Limb (tissue), 2 donors: ENCODE measurements at regions not wholly inside any gene's neighbourhood (a gene's known extent, or its start where the extent isn't known, plus 50 kb on each side); places are given as distances from the start of the nearest gene placed in this dataset.

Experiments
- DNase-seq, 2 donors: peaks; one replicate each; pipeline ENCODE4 v3.0.0-alpha.2; 2016; ENCODE audit errors: extremely low spot score in 2 of 2

DNA sequence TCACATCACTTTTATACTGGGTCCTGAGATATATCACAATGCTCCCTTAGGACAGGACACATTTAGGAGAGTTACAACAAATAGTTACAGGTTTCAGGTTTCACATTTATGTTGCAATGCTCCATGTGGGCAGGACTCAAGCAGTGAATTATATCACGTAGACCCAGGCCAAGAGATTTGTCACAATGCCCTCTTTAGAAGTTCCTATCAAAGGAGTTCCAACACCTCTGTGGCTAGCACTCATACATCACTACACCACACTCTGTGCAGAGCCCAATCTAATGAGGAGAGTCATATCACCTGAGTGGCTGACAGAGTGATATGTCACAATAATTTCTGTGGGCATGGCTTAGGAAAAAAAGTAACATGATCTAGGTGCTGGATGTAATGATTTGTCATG is 1068.2 kb upstream of the AMELY start:
- no peak for DNase-seq

DNA sequence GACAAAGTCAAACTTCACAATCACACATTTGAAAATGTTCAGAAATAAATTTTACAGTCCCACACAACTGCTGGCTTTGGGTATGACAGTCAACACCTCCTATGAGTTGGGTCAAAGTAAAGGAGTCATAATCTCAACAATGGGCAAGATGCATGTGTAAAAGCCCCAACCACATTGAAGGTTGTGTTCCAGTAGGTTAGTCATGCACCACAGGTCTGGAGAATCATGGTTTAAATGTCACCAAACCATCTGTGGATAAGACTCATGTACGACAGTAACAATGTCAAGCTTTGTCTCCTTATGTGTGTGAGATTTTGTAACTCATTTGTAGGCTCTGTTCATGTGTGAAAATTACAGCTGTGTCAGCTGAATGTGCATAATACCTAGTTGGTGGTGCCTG is 1065.7 kb upstream of the AMELY start:
- no peak for DNase-seq

DNA sequence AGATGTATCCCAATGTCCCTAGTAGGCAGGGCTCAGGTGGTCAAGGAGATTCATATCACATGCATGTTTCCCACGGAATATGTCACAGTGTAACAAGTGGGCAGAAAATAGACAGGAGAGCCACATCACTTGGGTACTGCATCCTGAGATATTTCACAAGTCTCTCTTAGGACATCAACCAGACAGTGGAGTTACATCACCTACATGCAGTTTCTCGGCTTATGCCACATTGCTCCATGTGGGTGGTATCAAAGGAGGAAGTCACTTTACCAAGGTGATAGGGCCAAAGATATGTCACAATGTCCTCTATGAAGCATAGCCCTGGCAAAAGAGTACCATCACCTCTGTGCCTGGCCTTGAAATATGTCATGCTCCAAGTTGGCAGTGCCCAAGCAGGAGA is 1056.7 kb upstream of the AMELY start:
- DNase-seq = no peak

DNA sequence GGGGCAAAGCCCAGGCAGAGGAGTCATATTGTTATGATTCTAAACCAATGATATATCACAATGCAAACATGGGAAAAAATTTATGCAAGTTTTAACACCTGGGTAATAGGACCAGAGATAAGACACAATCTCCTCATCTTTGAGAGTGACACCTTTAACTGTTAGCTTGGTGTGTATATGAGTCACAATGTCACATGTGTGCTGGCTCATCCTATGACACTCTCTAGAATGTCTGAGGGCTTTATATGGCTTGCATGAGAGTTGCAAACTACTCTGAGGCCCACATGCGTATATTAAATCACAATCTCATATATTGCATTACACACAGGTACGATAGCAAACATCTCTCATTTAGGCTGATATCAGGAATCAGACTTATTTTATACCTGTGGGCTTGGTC is 1055.4 kb upstream of the AMELY start:
- DNase-seq = no peak

DNA sequence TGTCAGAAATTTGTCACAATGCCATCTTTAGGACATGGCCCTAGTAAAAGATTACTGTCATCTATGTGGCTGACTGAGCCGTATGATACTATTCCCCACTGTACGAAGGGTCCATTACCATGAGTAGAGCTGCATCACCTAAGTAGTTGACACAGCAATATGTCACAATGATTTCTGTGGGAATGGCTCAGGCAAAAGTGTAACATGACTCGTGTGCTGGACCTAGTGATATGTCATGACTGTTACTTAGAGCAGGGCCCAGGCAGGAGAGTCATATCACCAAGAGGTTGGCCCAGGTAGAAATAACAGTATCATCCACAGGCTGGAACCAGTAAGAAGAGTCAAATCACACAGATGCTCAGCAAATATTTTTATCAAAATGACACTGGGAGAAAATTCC is 1051.8 kb upstream of the AMELY start:
- DNase-seq = no peak

DNA sequence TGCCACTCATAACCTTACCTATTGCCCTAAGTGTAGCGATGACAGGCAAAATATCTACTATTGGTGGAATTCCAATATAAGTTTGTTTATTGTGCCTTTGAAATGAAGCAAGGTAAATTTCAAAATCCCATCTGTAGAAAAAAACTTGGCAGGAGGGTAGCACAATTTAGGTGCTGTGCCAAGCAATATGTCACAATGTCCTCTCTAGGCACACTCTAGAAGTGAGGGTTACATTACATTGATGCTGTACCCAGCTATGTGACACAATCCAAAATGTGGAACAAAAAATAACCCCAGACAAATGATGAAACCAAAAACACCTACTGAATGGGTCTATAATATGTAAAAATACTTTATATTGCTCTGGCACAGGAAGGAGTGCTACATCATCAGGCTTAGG is 1050.8 kb upstream of the AMELY start:
- no peak for DNase-seq

DNA sequence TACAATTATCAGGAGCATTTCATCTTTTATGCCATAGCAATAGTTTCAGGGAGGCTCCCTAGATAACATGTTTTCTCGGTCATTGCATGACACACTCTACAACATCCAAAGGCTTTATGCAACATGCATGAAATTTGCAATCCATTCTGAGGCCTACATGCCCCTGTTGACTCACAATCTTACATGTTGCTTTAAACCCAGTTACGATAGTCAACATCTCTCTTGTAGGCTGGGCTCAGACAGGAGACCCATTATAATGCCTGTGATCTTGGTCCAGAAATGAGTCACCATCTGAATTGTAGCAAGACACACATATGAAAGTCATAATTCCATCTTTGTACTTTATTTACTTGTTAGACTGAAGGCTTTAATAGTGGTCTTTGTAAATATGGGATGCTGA is 1050.3 kb upstream of the AMELY start:
- no peak for DNase-seq

DNA sequence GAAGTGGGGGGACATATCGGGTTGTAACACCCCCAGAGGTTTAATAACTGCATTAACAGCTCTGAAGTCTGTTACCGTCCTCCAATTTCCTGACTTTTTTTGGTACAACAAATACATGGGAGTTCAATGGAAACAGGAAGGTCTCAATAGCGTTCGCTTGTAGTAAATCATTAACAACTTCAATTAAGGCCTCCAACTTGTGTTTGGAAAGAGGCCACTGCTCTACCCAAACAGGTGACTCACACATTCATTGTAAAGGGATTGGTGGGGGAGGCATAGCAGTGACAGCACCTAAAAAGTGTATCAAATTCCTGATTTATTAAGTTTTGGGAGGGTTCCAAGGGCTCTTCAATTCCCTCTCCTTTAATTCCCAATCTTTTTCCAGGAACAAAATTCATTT is 1046.2 kb upstream of the AMELY start:
- DNase-seq = no peak

DNA sequence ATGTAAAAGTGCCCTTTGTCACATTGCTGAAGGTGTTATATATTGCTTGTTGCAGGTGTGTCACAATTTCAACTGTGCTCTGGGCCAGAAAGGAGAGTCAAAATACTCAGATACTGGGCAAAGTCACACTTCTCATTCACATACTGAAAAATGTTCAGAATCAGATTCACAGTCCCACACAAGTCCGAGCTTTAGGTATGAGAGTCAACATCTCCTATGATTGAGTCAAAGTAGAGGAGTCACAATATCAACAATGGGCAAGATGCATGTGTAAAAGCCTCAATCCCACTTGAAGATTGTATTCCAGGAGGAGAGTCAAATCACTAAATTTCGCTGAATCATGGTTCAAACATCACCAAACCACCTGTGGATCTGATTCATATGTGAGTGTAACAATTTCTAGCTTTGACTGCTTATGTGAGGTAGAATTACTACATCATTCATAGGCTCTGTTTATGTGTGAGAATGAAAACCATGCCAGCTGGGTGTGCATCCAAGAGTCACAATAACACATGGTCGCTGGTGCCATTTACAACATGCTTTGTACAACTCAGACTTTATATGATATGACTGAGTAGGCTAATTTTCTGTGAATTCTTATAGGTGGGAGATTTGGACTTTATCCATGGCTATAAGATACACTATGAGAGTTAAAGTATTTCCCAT is 1039.8 kb upstream of the AMELY start:
- no peak for DNase-seq

DNA sequence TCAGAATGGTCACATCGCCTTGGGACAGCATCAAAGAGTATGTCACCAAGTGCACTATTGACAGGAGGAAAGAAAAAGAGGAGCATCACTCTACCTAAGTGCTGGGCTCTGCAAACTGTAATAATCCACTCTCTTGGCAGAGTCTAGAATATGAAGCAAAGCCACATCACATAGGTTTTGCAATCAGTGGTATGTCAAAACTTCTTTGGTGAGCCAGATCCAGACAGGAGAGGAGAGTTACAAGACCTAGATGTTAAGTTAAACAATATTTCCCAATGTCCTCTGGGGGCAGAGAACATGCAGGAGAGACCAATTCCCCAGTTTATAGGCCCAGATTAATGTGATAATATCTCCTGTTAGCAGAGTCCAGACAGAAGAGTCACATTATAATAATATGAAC is 1032.6 kb upstream of the AMELY start:
- DNase-seq = no peak

DNA sequence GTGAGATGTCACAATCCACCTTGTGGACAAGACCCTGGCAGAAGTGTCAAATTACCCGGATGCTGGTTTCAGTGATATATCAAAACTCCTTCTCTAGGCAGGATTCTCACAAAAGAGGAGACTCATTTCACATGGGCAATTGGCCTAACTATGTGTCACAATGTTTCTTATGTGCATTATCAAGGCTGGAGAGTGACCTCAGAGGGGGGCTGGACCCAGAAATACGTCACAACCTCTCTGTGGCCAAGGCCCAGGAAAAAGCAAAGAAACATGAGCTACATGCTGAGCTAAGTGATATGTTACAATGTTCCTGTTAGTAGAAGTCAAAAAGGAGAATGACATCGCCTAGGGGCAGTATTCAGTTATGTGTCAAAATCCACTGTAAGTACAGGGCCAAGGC is 1031.2 kb upstream of the AMELY start:
- no peak for DNase-seq

DNA sequence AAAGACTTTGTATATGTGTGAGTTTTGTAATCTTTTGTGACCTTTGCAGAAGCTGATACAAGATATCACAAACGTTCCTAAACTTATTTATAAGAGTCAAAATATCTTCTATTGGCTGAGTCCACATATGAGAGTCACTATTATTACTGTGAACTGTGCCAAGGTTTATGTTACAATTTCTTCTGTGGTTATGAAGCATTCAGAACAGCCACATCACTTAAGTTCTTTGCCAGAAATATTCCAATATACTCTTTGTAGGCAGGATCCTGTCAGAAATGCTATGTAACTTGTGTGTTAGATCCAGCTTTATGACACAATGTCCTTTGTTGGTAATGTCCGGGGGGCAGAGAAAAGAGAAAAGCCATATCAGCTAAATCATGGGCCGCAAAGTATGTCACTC is 1030.3 kb upstream of the AMELY start:
- DNase-seq = no peak

DNA sequence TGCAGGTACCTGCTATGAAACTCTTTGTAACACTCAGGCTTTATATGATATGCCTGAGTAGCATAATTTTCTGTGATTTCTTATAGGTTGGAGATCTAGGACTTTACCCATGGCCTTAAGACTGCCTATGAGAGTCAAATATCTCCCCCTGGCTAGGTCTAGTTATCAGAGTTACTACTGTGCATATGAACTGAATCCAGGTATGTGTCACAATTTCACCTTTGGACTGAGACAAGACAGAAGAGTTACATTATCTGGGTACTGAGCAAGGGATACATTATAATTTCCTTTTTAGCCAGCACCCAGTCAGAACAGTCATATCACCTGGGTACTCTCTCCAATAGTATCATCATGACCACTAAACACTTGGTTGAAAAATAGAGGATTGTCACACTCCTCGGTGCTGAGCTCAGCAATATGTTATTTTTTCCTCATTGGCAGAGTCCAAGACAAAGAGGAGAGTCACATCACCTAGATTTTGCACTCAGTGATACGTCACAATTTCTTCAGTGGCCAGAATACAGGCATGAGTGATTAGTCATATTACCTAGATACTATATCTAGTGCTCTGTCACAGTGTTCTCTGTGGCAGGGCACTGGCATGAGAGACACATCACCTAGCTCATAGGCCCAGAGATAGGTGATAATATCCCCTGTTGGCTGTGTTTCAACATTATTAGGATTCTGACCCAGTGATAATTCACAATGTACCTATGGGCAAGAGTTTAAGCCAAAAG is 1027.6 kb upstream of the AMELY start:
- no peak for DNase-seq

DNA sequence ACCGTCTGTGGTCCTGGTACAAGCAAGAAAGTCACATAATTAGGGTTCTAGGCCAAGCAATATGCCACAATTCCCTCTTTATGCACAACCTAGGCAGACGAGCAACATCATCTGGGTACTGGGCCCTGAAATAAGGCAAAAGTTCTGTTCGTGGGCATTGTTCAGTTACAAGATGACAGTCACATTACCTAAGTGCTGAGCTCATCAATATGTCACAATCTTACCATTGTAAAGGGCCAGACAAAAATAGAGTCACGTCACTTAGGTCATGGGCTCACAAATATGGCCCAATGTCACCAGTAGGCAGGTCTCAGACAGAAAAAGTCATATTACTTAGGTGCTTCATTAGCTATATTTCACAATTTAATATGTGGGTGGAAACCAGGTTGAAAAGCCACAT is 1025.3 kb upstream of the AMELY start:
- no peak for DNase-seq

DNA sequence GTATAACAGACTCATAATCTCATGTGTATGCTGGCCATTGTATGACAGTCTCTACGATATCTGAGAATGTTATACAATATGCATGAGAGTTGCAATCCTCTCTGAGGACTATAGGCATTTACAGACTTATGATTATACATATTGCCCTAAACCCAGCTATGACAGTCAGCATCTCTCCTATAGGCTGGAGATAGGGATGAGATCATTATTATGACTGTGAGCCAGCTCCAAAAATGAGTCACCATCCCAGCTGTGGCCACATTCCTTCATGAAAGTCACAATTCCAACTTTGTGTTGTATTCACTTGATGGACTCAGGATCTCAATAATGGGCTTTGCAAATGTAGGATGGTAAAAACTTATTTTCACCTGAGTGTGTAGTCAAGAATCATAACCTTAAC is 1024.5 kb upstream of the AMELY start:
- peak in 1 of 2 donors; percentile 21 for DNase-seq

DNA sequence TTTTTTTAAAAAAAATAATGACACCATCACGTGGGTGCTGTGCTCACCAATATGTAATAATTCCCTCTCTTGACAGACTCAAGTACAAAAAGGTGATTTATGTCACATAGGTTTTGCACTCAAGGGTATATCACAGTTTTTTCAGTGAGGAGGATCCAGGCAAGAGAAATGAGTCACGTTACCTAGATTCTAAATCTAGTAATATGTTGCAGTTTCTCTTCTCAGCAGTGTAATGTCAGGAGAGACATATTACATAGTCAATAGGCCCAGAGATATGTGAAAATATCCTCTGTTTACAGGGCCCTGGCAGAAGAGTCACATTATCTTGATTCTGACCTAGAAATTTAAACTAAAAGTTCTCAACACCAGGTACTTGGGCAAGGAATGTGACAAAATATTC is 1024.1 kb upstream of the AMELY start:
- no peak for DNase-seq

DNA sequence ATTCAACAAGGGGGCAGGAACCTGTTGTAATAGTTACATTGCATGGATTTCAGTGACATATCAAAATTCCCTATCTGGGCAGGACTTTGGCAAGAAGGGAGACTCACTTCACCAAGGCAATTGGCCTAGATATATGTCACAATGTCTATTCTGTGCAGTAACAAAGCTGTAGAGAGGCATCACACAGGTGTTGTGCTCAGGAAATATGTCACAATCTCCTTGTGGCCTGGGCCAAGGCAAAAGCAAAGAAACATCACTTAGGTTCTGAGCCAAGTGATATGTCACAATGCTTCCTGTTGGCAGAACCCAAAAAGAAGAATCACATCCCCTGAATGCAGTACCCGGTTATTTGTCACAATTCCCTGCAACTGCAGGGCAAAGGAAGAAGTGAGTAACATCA is 1020.9 kb upstream of the AMELY start:
- no peak for DNase-seq

DNA sequence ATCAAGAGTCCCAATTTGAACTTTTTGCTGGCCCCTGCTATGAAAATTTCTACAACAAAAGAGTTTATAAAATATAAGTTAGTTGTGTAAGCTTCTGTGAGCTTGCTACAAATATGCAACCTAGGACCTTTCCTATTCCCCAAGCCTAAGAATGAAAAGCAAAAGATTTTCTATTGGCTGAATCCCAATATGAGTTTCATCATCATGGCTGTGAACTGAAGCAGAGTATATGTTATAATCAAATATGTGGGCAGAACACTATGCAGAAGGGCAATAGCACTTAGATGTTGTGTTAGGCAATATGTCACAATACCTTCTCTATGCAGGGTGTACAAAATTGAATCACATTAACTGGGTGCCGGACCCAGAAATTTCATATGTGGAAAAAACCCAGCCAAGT is 1018.3 kb upstream of the AMELY start:
- DNase-seq = no peak

DNA sequence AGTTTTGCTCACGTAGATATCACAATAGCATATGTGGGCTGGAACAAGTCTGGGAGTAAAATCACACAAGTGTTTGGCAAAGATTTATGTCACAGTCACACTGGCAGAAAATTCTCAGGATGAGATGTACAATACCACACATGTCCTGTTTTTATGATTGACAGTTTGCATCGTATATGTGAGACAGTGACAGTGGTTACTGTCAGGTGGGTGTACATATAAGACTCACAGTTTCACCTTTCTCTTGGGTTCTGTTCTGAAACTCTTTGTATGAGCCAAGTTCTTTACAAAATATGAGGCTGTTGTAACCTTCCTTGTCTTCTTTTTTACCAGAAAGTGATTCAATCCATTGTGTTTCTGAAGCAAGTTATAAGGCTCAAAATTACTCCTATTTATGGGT is 1012.5 kb upstream of the AMELY start:
- no peak for DNase-seq

DNA sequence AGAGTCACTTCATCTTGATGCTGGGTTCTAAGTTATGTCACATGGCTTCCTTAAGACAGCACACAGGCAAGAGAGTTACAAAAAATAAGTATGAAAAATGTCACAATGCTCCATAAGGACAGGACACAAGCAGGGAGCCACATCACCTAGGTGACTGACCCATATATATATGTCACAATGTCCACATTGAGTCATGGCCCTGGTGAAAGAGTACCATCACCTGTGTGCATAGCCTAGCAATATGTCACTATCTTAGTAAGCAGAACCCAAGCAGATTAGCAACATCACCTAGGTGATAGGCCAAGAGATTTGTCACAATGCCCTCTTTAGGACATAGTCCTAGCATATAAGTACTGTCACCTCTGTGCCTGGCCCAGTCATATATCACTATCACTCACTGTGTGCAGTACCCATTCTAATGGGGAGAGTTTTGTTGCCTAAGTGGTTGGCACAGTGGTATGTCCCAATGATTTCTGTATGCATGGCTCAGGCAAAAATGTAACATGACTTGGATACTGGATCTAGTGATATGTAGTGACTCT is 1012.0 kb upstream of the AMELY start:
- DNase-seq = no peak

DNA sequence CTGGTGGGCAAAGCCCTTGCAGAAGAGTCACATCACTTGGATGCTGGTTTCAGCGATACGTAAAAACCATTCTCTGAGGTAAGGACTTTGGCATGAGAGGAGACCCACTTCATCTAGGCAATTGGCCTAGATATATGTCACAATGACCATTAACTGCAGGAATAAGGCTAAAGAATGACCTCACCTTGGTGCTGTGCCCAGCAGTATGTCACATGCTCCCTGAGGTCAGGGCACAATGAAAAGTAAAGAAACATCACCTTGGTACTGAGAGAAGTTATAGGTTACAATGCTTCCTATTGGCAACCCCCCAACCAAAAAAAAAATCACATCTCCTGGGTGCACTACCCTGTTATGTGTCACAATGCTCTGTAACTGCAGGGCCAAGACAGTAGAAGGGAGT is 1008.8 kb upstream of the AMELY start:
- no peak for DNase-seq

DNA sequence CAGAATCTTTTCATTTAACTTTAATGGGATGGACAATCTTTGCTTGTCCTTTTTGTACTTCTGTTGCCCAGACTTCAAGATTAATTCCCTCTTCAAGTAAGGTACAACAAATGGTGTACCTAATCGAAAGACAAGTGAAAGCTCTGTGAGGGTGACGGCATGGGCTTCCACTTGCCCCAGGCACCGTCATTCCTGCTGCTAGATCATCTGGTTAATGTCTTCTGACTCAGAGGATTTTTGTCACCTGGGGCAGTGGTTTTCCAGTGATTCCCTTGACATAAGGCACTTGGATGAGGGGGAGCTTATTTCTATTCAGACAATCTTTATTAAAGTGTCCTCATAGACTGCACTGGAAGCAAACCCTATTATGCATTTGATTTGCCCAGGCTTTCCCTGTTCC is 977.0 kb upstream of the AMELY start:
- DNase-seq = no peak

DNA sequence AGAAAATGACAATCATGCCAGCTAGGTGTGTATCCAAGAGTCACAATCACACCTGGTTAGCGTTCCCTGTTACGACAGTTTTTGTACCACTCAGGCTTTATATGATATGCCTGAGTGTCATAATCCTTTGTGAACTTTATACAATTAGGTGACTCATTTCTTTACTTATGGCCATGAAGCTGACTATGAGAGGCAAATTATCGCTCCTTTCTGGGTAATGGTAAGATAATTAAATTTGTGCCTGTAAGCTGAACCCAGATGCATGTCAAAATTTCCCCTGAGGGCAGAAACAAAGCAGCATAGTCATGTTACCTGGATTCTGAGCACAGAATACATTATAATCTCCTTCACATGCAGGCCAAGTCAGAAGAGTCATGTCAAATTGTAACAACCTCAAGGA is 970.1 kb upstream of the AMELY start:
- no peak for DNase-seq
